GM19099 (cell line): ENCODE measurements at regions not wholly inside any gene's neighbourhood (a gene's known extent, or its start where the extent isn't known, plus 50 kb on each side); places are given as distances from the start of the nearest gene placed in this dataset.

Source experiments
- POLR2A ChIP-seq: IDR thresholded peaks from 3 replicates; pipeline ENCODE4 v1.6.1; 2011; ENCODE audit warnings: low read depth; ENCODE audit not compliant: insufficient read length; ENCODE audit errors: extremely low read depth

- no peak for TF ChIP-seq POLR2A
These were observed 1329.5 kb upstream of the TMEM132C start for GRCh38 chr12:126937431-126937830.

DNA sequence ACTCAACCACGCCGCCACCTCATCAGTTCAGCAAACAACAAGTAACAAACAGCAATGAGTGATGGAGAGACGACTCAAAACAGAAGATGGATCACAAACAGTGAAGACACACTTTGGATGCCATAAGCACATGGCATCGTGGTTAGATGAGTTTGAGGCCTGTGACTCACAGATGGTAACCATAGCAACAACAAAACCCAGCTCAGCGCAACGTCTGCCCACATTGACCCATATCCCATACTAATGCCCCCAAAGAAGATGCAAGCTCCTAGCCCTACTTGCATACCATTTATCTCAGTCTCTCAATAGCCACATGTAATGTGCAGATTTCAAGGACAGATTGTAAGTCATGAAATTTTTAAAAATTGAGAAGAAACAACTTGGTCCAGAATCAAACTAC, 1322.3 kb upstream of the TMEM132C start:
- TF ChIP-seq POLR2A: no peak

DNA sequence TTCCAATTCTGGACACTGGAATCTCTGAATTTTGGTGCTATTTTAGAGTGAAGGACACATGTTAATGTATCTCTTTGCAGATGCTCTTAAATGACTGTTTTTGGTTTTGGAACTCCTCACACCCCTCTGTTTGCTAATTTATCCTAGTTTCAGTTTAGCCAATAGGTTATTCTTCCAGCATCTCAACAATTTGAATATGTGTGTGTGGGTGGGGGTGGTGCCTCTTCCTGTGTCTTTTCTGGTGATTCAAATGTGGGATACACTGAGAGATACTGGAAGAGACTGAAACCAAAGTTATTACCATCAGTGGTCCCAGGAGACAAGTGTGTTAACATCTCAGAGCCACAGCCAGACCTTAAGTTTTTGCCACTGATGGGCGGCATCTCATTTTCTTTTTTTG, 1317.4 kb upstream of the TMEM132C start:
- no peak for TF ChIP-seq POLR2A

DNA sequence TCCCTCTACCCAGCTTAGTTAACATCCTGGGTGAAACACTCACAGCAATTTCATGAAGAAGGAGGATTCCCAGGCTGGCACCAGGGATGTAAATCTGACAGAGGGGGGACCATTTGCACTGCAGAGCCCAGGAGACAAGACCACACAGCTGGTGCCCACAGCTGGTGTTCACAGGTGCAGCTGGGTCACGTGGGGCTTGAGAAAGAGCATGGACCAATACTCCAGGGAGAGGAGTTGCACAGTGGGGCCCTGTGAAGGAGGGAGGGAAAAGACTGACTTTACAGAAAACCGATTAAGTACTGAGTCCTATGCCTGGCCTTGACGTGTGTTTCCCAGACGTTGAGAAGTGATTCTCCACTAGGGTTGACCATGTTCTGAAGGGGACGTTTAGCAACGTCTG, 1316.7 kb upstream of the TMEM132C start:
- no peak for TF ChIP-seq POLR2A

- no peak for TF ChIP-seq POLR2A
These were observed 1314.6 kb upstream of the TMEM132C start for GRCh38 chr12:126952096-126953007.

DNA sequence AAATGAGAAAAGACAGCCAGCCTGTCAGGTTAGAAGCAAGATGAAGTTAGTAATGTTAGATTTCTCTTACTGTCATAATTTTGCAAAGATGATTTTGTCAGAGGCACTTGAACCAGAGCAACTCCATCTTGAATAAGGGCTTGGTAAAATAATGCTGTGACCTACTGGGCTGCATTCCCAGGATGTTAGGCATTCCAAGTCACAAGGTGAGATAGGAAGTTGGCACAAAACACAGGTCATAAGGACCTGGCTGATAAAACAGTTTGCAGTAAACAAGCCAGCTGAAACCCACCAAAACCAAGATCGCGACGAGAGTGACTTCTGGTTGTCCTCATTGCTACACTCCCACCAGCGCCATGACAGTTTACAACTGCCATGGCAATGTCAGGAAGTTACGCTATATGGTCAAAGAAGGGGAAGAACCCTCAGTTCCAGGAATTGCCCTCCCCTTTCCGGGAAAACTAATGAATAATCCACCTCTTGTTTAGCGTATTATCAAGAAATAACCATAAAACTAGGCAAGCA, 1313.5 kb upstream of the TMEM132C start:
- TF ChIP-seq POLR2A: no peak

GRCh38 chr12:126960221-126960620, 1306.7 kb upstream of the TMEM132C start:
- TF ChIP-seq POLR2A: no peak

GRCh38 chr12:126960709-126961108, 1306.3 kb upstream of the TMEM132C start:
- TF ChIP-seq POLR2A: no peak

DNA sequence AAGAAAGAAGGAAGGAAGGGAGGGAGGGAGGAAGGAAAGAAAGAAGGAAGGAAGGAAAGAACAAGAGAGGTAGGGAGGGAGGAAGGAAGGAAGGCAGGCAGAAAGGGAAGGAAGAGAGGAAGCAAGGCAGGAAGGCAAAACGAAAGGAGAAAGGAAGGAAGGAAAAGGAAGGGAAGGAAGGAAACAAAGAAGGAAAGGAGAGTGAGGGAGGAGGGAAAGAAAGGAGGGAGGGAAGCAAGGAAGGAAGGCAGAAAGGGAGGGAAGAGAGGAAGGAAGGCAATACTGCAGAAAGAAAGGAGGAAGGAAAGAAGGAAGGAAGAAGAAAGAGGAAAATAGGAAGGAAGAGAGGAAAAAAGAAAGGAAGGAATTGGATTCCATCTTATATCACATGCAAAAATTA, 1303.1 kb upstream of the TMEM132C start:
- no peak for TF ChIP-seq POLR2A

GRCh38 chr12:126966498-126966897, 1300.5 kb upstream of the TMEM132C start:
- TF ChIP-seq POLR2A: no peak

DNA sequence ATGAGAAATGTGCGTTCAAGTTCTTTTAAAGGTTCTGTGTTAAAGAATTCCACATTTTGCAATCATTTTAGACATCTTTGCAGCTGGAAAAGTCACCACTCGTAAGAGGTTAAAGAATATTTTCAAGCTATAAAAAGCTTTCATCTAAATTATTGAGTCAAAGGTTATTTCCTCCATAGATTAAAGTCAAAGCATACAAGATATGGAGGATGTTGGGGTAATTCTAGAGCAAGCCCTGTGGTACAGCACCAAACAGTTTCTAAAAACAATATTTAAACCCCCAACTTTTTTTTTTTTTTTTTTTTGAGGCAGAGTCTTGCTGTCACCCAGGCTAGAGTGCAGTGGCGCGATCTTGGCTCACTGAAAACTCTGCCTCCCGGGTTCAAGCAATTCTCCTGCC, 1299.8 kb upstream of the TMEM132C start:
- TF ChIP-seq POLR2A: no peak

- no peak for TF ChIP-seq POLR2A
These were observed 1292.2 kb upstream of the TMEM132C start for GRCh38 chr12:126974779-126975178.

DNA sequence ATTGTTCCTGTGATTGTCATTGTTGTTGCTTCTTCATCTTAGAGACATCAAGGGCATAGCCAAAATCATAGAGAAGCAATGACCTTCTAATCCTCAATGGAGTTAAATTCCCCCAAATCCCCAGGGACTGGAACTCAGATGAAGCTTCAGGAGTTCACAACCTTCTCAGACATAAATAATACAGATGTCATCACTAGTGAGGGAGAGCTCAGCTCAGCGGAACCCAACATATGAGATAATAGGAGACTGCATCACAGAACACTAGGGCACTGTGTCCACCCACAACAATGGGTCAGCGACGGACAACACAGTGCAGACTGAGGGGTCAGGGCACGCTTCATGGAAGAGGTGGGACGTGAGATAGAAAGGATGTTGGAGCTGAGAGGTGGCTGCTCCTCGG, 1290.4 kb upstream of the TMEM132C start:
- TF ChIP-seq POLR2A: no peak

GRCh38 chr12:126982707-126983106, 1284.3 kb upstream of the TMEM132C start:
- TF ChIP-seq POLR2A: no peak

DNA sequence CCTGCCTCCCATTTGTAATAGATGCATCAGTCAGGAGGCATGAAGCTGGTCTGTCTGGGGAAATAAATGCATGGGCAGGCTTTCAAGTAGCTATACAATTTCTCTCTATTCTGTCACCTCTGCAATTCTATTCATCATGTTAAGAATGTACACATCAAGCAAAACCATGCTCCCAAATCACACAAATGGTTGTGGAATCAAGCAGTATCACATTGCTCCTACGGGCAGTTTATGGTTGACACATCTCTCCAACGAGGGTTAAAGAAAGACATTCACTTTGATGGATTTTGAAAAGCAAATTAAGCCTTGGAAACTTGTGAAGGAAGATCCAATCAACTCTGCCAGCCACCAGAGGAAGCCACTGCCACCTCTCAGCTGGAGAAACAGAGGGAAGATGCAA, 1277.4 kb upstream of the TMEM132C start:
- no peak for TF ChIP-seq POLR2A

DNA sequence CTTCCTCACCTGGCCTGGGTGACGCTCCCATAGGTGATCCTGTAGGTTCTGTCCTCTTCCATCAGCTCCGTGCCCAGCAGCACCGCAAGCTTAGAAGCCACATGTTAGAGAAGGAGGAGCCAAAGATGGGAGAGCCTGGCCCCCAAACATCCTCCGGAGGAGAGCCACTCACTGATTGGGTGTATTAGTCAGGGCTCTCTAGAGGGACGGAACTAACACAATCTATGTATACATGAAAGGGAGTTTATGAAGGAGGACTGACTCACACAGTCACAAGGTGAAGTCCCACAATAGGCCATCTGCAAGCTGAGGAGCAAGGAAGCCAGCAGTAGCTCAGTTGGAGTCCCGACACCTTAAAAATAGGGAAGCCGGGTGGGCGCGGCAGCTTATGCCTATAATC, 1273.1 kb upstream of the TMEM132C start:
- TF ChIP-seq POLR2A: no peak
